NCI-H526 (cell line): ENCODE measurements at regions not wholly inside any gene's neighbourhood (a gene's known extent, or its start where the extent isn't known, plus 50 kb on each side); places are given as distances from the start of the nearest gene placed in this dataset.
"Not testable (repeated sequence)": the region's sequence is repeated elsewhere in the genome, so short reads cannot be mapped to it uniquely, and the experiment has no call there.

ENCODE experiments used
- DNase-seq, 2 experiments: peaks; one replicate each; lab custom pipeline; 2025; lab: John Stamatoyannopoulos, UW

DNA sequence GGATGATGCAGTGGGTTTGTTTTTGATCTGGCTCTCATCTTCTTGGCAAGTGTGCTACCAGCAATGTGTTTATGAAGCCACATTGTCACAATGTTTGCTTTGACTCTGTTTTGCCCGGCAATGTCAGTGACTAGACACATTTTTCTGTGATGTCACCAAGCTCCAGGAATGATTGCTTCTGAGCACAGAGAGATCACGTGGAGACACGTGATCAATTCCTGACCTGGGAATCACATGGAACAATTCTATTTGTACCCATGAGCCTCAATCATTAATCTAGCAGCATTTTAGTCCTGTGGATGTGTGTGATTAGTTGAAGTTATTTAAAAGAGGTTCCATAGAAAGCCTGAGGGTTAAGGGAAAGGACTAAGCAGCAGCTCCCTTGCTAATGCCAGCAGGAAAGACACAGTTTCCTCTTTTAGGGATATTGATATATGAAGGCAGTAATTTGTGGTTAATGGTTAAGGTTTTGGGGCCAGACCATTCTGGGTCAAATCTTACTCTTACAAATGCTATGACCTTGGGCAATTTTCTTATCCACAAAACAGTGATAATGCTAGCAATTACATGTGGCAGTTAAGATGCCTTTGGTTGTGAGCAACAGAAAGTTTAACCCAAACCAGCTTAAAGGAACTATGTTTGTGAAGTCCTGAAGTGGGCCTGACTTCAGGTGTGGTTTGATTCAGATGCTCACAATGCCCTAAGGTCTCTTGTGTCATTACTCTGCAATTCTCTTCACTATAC, 59.0 kb downstream of the FASLG start:
- DNase-seq: no peak

DNA sequence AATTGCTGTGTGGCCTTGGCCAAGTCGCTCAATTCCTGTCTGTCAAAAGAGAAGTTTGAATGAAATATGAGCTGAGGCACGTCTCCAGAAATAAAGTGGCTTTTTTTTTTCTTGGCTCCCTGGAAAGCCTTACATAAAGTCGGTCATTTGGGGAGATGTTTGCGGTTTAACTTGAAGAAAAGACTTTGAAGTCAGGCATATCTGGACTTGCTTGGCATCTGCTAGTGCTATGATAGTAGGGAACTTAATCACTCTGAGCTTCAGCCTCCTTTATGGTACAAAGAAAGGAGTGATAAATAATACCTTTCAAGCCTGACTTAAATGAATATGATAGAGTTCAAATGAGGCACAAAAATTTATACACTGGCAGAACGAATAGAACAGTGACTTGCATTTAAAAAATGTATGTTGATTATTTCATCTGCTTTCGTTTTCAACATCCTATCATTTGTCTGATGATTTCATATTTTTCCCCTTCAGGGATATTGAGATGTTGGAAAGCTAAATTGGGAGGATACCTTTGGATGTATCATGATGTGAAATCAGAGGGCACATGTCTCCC, 60.2 kb downstream of the FASLG start:
- no peak for DNase-seq

DNA sequence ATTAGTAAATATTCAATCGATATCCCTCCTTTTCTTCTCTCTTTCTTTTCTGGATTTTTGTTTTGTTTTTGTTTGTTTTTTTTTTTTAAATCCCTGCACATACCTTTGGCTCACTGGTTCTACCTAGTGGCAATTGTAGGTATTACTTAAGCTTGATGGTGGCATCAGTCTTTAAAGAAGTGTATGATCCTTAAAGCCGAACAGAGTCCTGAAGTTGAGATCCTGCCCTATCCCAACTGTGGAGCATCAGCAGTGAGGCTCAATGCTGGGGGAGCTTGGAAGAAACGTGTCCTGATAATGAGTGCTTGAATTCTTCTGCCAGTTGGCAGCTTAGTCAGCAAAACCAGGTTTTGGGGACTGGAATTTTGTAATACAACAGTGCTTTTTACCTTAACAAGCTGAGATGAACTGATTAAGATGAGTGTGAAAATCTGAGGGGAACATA, 60.8 kb downstream of the FASLG start:
- peak; percentile 21 to 77 for DNase-seq

DNA sequence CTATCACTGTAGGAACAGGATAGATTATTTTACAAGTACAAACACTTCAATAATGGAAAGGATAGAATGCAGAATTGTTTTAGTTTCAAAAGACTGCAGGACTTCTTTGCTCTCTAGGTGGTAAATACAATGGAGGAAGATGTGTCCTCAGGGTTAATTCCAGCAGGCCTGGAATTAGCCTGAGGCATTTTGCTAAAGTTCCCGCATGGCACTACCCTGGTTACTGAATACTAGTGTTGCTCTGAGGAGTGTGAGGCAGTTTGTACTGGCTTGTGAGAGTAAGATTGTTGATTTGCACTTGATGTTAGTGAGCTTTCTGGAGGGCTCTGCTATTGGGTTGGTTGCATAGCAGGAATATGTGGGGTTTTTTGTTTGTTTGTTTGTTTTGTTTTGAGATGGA, 61.4 kb downstream of the FASLG start:
- DNase-seq: no peak

DNA sequence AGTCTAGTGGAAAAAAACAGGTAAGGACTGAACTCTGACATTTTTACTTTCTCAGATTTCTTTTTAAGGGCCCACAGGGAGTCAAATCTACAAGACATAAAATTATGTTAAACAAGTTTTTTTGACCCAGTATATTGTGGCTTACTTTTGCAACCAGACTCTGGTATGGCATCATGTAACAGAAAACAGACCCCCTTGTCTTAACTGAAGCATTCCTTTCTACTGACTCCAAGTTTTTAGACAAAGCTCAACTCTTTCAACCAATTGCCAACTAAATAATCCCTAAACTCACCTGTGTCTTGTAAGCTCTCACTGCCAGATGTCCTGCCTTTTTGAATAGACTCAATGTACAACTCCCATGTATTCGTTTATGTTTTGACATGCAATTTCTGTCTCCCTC, 64.3 kb downstream of the FASLG start:
- DNase-seq: no peak

DNA sequence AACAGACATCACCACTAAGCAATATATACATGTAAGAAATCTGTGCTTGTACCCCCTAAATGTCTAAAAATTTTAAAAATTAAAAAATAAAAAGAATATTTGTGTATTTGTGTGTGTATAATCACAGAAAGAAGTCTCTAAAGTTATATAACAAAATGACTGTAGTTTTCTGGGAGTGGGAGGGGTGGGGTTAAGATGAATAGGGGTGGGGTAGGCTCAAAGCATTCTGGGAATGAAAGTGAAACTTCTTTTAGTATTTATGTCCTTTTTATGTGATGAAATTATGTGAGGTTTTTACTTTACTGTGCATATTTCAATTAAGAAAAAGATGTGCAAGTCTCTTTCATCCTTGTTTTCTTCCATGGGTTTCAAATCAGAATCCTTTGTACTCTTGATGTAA, 65.3 kb downstream of the FASLG start:
- DNase-seq: no peak

DNA sequence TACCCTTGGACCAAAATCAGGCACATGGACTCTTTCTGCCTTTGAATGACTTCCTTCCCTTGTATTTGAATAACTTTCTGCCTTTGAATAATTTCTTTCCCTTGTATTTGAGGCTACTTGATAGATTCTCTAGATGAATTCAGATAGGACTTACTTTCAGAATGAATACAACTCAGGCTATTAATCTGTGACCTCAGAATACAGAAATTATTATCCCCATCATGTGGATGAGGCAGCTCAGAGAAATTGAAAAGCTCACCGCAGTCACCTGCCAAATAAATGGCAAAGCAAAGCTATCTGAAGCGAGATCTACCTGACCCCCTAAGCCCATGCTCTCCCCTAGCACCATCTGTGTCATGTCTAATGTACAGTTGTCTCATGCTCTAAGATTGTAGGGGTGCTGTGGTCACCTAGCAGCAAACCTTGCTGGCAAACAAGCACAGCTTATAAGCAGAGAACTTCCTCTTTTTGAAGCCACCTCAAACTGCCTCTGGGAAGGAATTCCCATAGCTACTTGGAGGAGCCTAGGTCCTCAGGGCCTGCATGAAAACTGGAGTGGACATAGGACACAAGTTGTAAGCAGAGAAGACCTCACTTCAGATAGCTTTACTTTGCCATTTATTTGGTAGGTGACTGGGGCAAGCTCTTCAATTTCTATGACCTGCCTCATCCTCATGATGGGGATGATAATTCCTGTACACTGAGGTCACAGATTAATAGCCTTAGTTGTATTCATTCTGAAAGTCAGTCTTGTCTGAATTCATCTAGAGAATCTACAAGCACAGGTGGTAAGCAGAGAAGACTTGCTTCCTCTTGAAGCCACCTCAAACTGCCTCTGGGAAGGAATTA, 66.1 kb downstream of the FASLG start:
- DNase-seq: no peak

DNA sequence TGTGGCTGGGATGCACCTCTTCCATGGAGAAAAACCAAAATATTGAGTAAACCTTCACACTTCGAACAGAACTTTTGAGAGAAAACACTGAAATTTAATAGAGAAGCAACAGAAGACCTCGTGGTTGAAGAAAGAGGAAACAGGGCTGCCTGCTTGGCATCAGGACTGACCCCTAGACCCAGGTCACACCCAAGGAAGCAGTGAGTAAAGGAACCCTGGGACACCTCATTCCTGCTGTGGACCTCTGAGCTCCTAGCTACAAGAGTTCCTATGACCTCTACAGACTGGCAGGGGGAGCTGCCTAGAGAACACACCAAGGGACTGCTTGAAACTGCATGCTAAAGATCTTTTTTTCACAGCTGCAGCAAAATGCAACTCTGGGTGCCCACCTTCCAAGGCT, 67.8 kb downstream of the FASLG start:
- no peak for DNase-seq

DNA sequence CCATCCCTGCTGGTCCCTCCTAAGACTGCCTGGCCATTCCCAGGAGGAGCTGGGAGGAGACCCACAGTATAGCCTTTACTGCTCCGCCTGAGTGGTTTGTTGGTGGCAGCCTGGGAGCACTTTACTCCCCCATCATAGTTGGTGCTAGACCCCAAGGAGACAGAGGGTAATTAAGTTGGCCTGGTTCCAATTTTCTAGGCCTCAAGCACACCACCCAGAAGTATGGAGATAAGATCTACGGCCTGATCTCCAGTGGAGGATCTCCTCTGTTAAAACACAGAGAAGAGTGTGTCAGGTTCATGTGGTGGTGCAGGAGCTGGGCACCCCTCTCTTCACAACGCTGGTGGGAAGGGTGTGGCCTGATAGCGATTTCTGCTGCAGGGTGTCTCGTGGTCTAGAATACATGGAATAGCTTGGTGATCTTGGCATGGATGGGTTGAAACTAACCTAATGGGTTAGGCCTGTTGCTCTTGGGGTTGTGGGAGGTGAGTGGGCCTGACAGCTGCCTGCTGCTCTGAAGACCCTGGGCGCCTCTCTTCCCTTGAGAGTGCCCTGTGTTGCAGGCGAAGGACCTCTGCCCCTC, 68.5 kb downstream of the FASLG start:
- DNase-seq: no peak

DNA sequence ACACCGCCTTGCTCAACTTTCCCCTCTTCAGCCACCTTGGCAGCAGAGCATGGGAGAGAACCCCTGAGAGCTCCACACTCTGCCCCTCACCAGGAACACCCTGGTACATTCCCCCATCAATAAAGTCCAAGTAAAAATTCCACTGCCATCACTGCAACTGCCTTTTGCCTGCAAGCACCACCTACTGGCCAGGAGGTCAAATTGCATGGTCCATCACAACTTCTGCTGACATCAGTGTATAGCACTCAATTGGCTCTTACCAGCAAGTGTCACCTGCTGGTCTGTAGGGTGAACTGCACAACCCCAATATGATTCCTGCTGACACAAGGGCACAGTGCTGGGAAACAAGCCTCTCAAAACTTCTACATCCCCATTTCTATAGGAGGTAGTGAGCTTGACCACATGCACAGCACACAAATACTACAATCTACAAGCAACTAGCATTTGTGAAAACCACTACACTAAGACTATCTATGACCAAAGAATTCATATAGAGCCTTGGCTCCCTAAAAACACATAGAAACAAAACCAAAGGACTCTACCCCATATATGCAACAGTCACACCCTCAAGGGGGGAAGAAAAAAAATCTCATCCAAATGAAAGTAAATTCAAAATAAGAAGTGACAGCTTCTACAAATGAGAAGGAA, 69.2 kb downstream of the FASLG start:
- peak; percentile 53 to 78 for DNase-seq

DNA sequence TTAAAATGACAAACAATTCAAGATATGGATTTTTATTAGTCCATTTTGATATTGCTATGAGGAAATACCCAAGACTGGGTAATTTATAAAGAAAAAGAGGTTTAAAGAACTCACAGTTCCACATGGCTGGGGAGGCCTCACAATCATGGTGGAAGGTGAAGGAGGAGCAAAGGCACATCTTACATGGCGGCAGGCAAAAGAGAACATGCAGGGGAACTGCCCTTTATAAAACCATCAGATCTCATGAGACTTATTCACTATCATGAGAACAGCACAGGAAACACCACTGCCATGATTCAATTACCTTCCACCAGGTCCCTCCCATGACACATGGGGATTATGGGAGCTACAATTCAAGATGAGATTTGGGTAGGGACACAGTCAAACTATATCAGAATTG, 69.8 kb downstream of the FASLG start:
- DNase-seq: not testable (repeated sequence)

DNA sequence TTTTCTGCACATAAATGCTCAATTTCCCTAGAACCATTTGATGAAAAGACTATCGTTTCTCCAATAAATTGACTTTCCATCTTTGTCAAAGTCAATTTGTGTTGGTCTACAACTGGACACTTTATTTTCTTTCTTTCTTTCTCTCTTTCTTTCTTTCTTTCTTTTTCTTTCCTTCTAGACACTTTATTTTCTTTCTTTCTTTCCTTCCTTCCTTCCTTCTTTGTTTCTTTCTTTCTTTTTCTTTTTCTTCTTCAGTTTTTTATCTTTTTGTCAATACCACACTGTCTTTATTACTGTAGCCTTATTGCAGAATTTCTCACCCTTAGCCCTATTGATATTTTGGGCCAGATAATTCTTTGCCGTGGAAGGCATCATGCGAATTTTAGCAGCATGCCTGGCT, 73.5 kb downstream of the FASLG start:
- no peak for DNase-seq

DNA sequence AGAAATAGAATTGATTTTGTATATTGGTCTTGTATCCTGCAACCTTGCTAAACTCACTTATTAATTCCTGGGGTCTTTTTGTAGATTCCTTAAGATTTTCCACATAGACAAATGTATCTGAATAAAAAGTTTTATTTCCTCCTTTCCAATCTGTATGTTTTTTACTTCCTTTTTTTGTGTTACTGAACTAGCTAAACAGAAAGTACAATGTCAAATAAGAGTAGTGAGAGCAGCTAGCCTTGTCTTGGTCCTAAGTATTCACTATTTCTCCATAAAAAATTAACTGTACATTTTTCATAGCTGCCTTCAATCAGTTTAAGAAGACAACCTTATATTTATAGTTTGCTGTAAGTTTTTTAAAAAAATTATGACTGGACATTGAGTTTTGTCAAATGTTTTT, 74.9 kb downstream of the FASLG start:
- no peak for DNase-seq

DNA sequence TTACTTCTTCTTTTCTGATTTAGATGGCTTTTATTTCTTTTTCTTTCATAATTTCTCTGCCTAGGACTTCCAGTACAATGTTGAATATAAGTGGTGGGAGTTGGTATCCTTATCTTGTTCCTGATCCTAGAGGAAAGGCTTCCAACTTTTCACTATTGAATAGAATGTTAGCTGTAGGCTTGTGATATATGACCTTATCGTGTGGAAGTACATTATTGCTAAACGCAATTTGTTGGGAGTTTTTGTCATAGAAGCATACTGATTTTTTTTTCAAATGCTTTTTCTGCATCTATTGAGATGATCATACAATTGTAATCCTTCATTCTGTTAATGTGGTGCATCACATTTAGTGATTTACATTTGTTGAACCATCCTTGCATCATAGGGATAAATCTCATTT, 79.5 kb downstream of the FASLG start:
- DNase-seq: no peak

DNA sequence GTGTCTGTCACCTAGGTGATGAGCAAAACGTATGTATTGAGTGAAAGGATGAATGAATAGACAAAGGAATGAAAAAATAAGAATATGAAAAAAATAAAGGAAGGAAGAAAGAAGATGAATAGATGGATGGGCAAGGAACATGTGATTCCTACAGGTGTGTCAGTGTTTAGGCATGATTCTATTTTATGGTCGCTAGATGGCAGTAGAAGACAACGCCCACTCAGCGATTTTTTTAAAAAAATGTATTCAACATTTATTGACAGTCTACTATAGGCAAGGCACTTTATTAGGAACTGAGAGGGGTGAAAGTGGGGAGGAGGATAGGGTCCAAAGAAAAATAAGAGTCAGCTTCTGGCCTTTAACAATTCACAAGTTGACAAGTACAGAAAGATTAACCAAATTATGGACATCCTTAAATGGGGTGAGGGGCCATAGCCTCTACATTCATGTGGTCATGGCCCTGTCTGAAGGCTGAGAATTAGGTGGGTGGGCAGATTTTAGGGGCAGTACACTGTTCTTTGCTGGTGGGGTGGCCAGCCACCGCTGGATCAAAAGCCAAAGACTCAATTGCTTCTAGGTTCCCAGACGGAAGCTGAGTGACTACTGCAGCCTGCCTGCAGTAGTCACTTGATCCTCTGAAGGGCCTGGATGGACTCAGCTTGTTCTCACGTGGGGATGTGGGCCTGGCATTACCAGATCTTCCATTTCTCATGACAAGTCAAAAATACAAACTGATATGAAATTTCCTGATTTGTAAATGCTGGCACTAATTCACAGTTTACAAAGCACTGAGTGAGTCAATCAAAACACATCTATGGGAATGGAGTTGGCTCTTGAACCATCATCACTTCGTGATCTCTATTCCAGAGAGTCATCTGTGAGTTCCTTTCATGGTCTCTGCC, 83.9 kb downstream of the FASLG start:
- peak; percentile 38 to 78 for DNase-seq

DNA sequence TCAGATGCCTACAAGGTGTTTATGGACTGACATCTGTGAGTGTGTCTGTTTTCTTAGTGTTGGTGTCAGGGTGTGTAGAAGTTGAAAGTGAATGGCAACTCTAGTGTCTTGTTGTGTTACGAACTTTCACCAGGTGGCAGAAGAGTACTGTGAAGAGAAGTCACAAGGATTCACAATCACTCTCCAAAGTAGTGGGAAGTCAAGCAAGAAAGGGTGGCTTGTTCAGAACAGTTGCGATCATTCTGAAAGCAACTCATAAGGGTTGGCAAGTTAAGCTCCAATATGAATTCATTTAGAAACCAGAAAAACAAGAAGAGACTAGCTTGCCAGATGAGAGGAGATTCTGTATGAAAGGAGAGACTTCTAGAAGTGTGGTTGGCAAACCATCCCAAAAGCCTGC, 86.1 kb downstream of the FASLG start:
- DNase-seq: peak; percentile 82 to 89

DNA sequence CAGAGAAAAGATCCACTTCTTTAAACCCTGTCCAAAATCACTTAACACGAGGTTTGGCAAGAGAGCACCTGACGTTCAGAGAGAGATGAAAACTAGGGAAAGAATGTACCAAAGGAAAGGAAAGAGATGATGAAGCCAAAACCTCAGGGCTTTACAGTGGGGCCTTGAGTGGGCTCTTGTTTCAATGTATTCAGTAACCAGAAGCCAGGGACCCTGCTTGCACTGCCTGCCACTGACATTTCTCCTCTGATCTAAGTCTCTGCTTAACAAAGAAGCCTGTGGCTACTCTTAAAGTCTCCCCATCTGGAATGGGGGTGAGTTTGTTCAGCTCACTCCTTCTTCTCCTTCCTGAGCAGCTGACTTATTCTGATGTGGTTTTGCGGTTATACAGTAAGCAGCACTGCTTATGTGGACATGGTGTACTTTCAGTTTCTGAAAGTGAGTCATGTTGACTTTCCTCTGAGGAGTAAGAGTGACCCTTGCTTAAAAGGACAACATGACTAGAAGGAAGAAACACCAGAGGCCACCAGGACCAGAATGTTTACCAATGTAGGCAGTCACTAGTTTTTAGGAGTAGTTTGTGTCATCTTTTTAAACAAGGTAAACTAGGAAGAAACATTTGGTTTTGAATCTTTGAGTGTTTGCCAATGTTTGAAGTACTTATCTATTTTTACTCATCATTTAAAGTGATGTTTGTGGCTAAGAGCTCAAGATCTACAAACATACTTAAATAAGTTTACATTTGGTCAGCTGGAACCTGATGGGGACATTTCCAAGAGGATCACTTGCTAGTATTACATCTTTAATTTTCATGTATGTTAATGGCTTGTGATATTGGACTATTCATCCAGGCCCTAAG, 87.4 kb downstream of the FASLG start:
- no peak for DNase-seq

DNA sequence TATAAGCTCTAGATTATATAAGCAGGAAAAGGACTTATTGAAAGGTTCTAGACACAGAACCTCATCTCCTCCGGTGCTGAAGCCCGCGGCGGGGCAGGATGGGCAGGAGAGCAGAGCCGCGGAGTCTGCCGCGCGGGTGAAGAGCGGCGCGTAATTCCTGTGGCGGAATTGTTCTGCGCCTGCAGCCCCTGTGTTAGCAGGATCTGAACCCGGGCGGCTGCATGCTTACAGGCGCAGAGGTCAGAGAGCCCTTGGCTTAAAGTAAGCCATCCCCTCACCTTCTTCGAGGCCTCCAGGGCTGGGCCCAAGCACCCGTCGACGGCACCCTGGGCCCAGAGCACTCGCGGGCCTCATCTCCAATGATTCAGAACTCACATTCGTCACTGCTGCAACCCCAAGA, 89.3 kb downstream of the FASLG start:
- DNase-seq: no peak

DNA sequence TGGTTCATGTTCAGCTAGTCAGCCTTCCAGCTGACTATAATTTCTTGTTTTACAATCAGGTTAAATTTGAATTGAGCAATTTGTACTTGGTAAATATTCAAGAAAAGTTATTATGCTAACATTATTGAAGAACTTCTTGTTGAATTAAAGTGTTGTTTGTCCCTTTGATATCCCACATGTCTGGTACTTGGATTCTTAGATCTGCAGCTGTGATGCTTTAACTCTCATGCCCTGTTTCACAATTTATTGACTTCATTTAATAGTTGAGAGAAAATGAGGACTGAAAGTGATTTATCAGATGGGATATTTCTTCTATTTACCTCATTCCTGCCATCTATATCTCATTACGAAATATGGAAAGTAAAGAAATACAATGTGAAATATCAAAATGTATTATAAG, 92.8 kb downstream of the FASLG start:
- no peak for DNase-seq

DNA sequence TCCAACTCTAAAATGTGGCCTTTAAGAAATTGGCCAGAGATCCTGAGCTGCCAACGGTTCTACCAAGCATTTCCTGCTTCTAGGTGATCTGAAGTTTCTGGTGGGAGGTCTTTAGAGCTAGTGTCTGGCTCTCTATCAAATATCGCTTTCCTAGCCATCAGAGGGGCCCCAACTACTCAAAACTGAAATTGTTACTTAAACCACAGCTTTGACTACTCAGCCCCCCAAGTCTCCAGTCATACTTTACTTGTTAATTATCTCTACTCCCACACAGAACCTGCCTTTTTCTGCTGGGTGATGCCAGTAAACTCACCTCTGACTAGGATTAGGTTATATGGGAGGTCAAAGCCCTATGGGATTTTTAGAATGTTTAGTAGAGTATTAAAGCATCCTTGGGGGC, 95.1 kb downstream of the FASLG start:
- DNase-seq: no peak
